Activated T-helper 17 cell treated with anti-CD3 and anti-CD28 coated beads, Interleukin-2, amount 50 U/mL, for 72 hours (primary cell): ENCODE measurements at regions not wholly inside any gene's neighbourhood (a gene's known extent, or its start where the extent isn't known, plus 50 kb on each side); places are given as distances from the start of the nearest gene placed in this dataset.

ENCODE experiments used
- ATAC-seq: fragments of 150-1000 bp; cut with Tn5 transposase; replicated peaks from 2 replicates; pipeline ENCODE4 v1.10.0; 2021; ENCODE audit warnings: mild to moderate bottlenecking, moderate library complexity
- H3K27ac Mint-ChIP-seq: one replicate; pipeline ENCODE4 v1.8.0; 2022; ENCODE audit warnings: mixed read lengths
- H3K27me3 Mint-ChIP-seq: one replicate; pipeline ENCODE4 v1.8.0; 2022; ENCODE audit warnings: mixed read lengths
- H3K36me3 Mint-ChIP-seq: one replicate; pipeline ENCODE4 v1.8.0; 2022; ENCODE audit warnings: low read depth, mild to moderate bottlenecking, mixed read lengths
- H3K4me1 Mint-ChIP-seq: one replicate; pipeline ENCODE4 v1.8.0; 2022; ENCODE audit warnings: mixed read lengths
- H3K4me3 Mint-ChIP-seq: one replicate; pipeline ENCODE4 v1.8.0; 2022; ENCODE audit warnings: mild to moderate bottlenecking, mixed read lengths
- H3K9me3 Mint-ChIP-seq: one replicate; pipeline ENCODE4 v1.8.0; 2022; ENCODE audit warnings: mixed read lengths

DNA sequence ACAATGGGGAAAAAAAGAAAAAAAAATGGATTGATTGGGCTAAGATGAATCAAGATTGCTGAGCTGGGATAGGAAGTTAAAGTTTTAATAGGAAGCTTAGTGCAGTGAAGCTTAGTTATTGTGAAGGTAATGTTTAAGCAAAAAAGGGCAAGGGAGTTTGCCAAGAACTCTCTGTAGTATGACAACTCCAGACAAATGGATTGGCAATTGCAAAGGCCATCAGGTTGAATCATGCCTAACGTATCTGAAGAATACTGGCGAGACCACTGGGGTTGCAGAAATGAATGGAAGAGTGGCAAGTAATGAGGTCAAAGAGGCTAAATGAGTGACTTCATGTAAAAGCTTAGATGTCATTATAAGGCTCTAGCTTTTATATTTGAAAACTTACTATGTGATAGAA is 1654.0 kb downstream of the PCDH7 start:
- Mint-ChIP-seq H3K27ac (no peak overlapping the region), H3K4me1 (no peaks in the 10 kb centered on the region), H3K4me3 (no peak overlapping the region), H3K9me3 (peaks cover 15% of the 10 kb centered on the region), H3K36me3 (no peaks in the 10 kb centered on the region), H3K27me3 (no peaks in the 10 kb centered on the region)
- ATAC-seq, result no peak

DNA sequence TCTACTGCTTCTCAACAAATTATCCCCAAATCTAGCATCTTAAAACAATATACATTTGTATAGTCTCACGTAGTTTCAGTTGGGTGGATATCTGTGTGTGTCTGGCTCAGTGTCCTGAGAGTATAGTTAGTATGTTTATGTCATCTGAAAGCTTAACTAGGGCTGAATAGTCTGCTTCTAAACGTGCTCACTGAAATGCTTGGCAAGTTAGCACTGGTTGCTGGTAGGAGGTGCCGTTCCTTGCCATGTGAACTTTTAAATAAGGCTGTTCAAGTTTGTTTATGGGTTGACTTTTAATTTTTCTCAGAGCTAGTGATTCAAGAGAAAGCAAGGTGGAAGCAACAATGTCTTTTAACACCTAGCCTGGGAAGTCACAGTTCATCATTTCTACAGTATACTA is 1673.6 kb downstream of the PCDH7 start:
- ATAC-seq, result no peak
- Mint-ChIP-seq H3K4me3 (no peak overlapping the region), H3K4me1 (no peaks in the 10 kb centered on the region), H3K36me3 (no peaks in the 10 kb centered on the region), H3K27me3 (no peaks in the 10 kb centered on the region), H3K27ac (no peak overlapping the region), H3K9me3 (no peaks in the 10 kb centered on the region)

DNA sequence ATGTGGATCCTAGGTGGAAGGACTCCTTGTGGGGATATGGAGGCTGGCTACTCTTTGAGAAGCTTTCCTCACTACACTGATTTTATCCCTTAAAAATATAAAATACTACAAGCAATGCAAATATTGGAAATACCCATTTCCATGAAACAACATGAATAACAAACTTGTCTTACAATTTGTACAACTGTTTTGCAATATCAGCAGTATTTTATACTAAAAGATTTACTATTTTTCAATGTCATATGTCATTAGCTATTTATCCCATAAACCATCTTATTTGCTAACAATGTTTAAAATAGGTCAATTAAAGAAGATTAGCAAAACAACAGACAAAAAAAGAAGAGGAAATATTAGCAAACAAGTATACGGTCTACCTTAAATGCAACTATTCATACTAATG is 1674.1 kb downstream of the PCDH7 start:
- Mint-ChIP-seq H3K36me3 (no peaks in the 10 kb centered on the region), H3K27ac (no peak overlapping the region), H3K27me3 (no peaks in the 10 kb centered on the region), H3K4me3 (no peak overlapping the region), H3K4me1 (no peaks in the 10 kb centered on the region), H3K9me3 (no peaks in the 10 kb centered on the region)
- ATAC-seq, result no peak

DNA sequence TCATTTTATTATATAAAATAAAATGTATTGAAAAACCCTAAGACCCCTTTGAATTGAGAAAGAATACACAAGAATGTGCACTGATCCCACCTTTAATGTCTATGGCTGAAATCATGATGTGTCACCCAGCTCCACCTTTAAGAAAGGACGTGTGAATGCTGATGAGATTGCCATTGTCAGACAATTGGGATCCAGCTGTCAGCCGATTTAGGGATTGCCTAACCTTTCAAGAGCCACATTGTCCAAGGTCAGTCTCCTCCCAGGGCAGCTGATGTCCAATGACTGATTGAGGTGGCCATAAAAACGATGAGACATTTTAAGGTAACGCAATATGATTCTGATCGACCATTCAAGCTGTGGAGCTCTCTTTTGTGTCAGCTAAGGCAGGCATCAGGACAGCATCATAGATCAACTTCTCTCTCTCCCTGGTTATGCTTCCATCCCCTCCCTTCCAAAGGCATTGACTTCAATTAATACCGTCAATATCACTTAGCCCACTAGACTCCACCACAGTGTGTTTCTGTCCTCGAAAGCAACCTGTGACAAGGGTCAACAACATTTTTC is 1676.4 kb downstream of the PCDH7 start:
- no peak for ATAC-seq
- Mint-ChIP-seq H3K9me3 (peaks cover 5% of the 10 kb centered on the region), H3K27ac (no peak overlapping the region), H3K36me3 (no peaks in the 10 kb centered on the region), H3K27me3 (no peaks in the 10 kb centered on the region), H3K4me3 (no peak overlapping the region), H3K4me1 (no peaks in the 10 kb centered on the region)

DNA sequence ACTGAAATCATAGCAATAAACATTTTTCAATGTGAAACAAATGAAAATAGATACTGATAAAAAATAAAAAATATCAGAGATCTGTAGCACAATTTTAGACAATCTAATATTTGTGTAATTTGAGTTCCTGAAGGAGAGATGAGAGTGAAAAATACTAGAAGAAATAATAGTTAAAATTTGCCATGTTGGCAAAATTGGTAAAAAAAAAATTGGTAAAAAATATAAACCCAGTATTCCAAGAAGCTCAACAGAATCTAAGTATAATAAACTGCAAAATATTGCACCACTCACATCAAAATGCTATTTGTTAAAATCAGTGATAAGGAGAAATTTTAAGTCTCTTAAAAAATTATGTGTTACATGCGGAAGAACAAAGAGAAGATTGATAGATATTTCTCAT is 1680.7 kb downstream of the PCDH7 start:
- peaks cover 5% of the 10 kb centered on the region for H3K9me3 Mint-ChIP-seq
- no peak for ATAC-seq
- no peak overlapping the region for H3K27ac Mint-ChIP-seq
- no peak overlapping the region for H3K4me3 Mint-ChIP-seq
- no peaks in the 10 kb centered on the region for H3K4me1 Mint-ChIP-seq
- no peaks in the 10 kb centered on the region for H3K36me3 Mint-ChIP-seq
- no peaks in the 10 kb centered on the region for H3K27me3 Mint-ChIP-seq

DNA sequence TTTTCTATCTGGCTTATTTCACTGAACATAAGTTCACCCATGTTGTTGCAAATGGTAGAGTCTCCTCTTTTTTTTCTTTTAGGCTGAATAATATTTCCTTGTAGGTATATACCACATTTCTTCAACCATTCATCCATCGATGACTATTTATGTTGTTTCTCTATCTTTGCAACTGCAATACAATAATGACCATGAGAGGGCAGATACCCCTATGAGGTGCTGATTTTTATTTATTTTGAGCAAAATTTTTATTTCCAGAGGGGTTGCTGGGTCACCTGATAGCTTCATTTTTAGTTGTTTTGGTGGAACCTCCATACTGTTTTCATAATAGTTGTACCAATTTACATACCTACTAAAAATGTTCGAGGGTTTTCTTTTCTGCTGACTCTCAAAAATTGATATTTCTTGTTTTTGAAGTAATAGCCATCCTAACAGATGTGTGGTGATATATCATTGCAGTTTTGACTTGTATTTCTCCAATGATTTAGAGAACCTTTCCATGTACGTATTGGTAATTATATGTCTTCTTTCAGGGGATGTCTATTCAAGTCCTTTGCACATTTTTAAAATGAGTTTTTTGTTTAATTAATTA is 1697.0 kb downstream of the PCDH7 start:
- Mint-ChIP-seq H3K36me3 (no peaks in the 10 kb centered on the region), H3K27me3 (no peaks in the 10 kb centered on the region), H3K27ac (no peak overlapping the region), H3K4me3 (no peak overlapping the region), H3K4me1 (no peaks in the 10 kb centered on the region), H3K9me3 (peaks cover 10% of the 10 kb centered on the region)
- no peak for ATAC-seq

DNA sequence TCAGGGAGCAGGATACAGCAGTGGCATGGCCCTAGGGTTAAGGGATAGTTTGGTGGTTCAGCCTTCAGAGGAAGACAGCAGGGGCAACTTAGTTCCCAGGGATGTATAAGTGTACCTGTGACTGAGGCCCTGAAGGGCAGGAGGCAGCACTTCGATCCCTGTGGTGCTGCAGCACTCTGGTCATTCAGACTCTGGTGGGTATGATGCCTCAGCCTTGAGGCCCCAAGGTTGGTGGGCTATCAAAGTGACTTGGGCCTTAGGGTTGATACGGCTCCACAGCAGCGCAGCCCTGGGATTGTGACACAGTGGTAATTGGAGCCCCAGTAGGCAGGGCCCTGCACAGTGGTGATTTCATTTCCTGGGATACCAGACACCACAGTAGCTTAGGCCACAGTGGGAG is 1703.1 kb downstream of the PCDH7 start:
- Mint-ChIP-seq H3K4me1 (no peaks in the 10 kb centered on the region), H3K27me3 (no peaks in the 10 kb centered on the region), H3K9me3 (peaks cover 35% of the 10 kb centered on the region), H3K36me3 (no peaks in the 10 kb centered on the region), H3K27ac (no peak overlapping the region), H3K4me3 (no peak overlapping the region)
- ATAC-seq, result no peak

DNA sequence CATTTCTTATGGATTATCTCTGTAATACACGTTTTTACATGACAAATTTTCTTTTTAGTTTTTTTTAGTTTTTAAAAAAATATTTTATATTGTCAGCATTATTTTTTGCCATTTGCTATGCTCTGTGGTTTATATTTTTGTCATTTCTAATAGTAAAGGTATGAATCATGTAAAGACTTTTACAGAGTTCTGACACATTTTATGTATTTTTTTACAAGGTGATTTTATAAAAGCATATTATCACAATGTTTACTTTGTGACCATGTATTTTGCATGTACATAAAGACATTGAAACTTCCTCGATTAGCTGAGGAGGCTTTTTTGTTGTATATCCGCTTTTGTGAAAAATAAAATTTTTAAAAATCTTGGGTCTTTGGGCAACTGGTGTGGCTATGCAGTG is 1705.1 kb downstream of the PCDH7 start:
- Mint-ChIP-seq H3K27ac (no peak overlapping the region), H3K4me1 (no peaks in the 10 kb centered on the region), H3K9me3 (peaks cover 33% of the 10 kb centered on the region), H3K27me3 (no peaks in the 10 kb centered on the region), H3K4me3 (no peak overlapping the region), H3K36me3 (no peaks in the 10 kb centered on the region)
- ATAC-seq, result no peak

DNA sequence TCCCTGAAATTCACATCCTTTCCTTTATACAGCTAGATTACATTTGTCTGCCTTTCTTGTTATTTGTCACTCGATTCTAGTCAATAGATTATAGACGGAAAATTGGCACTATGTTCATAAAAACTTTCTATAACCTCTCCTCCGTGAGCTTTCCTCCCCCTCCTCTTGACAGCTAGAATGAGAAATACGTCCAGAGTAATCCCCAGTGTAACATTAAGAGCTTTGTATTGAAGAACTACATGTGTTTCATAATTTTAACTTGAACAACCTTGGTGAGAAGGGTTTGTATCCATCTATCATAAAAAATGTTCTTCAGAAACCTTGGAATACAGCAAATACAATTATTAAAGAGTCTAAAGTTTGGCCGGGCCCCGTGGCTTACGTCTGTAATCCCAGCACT is 1707.4 kb downstream of the PCDH7 start:
- no peak for ATAC-seq
- Mint-ChIP-seq H3K4me3 (no peak overlapping the region), H3K27me3 (no peaks in the 10 kb centered on the region), H3K9me3 (peaks cover 27% of the 10 kb centered on the region), H3K4me1 (no peaks in the 10 kb centered on the region), H3K36me3 (no peaks in the 10 kb centered on the region), H3K27ac (no peak overlapping the region)

DNA sequence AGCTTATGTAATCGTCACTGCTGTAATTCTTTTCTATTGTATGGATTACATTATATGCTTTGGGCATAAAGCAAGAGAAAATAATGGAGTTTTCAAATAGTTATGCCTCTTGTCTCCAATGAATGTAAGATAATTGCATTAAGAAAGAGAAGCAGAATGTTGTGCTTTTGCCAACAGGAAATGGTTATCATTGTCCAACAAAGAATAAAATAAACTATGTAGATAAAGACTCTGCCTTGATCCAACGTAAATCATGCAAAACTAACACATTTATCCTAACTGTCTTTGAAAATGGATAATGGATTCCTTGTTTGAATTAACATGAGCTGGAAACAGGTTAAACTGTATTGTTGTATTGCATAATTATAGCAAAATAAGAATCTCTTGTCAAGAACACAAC is 1709.0 kb downstream of the PCDH7 start:
- Mint-ChIP-seq H3K27me3 (no peaks in the 10 kb centered on the region), H3K27ac (no peak overlapping the region), H3K36me3 (no peaks in the 10 kb centered on the region), H3K4me1 (no peaks in the 10 kb centered on the region), H3K9me3 (peaks cover 32% of the 10 kb centered on the region), H3K4me3 (no peak overlapping the region)
- ATAC-seq, result no peak

DNA sequence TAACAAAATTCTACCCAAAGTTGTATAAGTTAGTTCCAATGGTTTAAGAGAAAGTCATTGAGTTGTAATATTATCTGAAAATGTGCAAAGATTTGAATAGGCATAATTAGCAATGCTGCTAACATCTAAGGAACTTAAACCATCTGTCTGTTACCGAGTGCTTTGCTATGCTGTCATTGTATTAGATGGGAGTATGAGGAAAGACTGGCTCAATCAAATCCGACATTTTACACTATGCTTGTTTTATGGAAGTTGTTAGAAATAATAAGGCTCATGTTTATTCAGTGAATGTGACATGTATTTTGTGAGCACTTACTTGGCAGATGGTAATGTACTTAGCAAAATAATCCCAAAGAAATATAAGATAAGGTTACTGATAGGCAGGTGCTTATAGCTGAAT is 1715.1 kb downstream of the PCDH7 start:
- no peak overlapping the region for H3K27ac Mint-ChIP-seq
- H3K27me3 Mint-ChIP-seq, result no peaks in the 10 kb centered on the region
- no peaks in the 10 kb centered on the region for H3K36me3 Mint-ChIP-seq
- no peak overlapping the region for H3K4me3 Mint-ChIP-seq
- no peaks in the 10 kb centered on the region for H3K4me1 Mint-ChIP-seq
- H3K9me3 Mint-ChIP-seq, result peaks cover 19% of the 10 kb centered on the region
- no peak for ATAC-seq

DNA sequence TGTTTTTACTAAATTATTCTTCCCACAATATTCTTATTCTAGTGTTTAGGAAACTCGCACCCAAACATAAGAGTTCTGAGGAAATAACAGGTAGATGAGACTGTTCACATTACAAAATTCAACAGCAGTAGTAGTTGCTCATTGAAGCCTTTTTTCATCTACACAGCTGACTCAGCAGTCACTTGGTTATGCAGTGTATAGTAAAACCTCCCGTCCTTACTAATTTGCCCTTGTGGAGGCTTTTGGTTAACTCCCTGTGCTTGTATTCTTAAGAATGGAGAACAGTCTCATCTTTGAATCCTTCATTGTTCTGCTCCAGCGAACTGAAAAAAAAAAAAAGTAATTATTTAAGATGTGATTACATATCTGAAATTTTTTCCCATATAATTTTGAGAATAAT is 1716.6 kb downstream of the PCDH7 start:
- no peak overlapping the region for H3K4me3 Mint-ChIP-seq
- H3K27ac Mint-ChIP-seq, result no peak overlapping the region
- H3K27me3 Mint-ChIP-seq, result no peaks in the 10 kb centered on the region
- H3K36me3 Mint-ChIP-seq, result no peaks in the 10 kb centered on the region
- ATAC-seq, result no peak
- peaks cover 19% of the 10 kb centered on the region for H3K9me3 Mint-ChIP-seq
- H3K4me1 Mint-ChIP-seq, result no peaks in the 10 kb centered on the region

DNA sequence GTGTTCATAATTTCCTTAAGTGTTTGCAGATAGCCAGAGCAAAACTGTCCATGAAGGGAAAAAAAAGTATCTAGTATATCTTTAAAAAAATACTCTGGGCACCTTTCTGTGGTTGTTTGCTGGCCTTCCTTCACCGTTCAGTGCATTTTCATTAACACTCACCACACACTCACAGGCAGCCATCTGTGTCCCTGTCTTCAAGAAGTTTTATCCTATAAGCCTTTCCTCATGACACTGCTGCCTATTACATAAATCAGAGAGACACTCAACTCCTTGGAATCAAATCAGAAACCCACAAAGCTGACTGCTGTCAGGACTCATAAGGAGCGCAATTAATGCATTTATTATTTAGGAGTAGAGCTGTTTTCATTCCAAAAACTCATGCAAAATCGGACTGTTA is 1720.2 kb downstream of the PCDH7 start:
- Mint-ChIP-seq H3K9me3 (peaks cover 21% of the 10 kb centered on the region), H3K36me3 (no peaks in the 10 kb centered on the region), H3K27ac (no peak overlapping the region), H3K4me1 (no peaks in the 10 kb centered on the region), H3K4me3 (no peak overlapping the region), H3K27me3 (no peaks in the 10 kb centered on the region)
- ATAC-seq, result no peak

DNA sequence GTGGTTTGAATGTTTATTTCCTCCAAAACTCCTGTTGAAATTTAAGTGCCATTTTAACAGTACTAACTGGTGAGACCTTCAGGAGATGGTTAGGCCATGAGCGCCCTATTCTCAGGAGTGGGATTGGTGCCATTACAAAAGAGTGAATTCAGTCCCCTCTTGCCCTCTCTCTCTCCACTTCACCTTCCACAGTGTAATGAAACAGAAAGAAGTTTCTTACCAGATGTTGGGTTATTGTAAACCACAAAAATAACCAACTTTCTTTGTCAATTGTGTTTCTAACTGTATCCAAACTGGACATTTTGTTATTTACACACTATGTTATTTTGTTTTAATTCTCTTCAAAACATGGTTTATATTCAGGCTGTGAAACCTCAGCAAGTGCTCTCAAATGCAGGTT is 1734.3 kb downstream of the PCDH7 start:
- no peaks in the 10 kb centered on the region for H3K27me3 Mint-ChIP-seq
- no peaks in the 10 kb centered on the region for H3K36me3 Mint-ChIP-seq
- no peak overlapping the region for H3K27ac Mint-ChIP-seq
- no peaks in the 10 kb centered on the region for H3K4me1 Mint-ChIP-seq
- ATAC-seq, result no peak
- H3K4me3 Mint-ChIP-seq, result no peak overlapping the region
- H3K9me3 Mint-ChIP-seq, result peaks cover 17% of the 10 kb centered on the region

DNA sequence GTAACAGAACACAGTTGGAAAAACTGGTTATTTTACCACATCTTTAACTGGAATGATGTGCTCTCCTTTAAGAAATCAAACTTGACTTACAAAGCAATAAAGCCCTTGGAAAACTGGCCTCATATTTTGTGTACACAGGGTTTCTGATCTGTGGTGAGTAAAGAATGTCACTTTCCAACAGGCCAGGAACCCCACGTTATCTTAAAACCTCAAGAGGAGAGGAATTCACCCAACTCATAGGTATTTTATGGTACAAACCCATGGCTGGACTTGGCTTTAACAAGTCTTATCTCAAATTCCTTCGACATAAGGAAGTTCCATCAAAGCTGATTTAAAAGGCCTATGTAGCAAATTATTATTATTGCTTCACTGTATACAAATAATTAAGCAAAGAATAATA is 1735.1 kb downstream of the PCDH7 start:
- H3K27ac Mint-ChIP-seq, result no peak overlapping the region

DNA sequence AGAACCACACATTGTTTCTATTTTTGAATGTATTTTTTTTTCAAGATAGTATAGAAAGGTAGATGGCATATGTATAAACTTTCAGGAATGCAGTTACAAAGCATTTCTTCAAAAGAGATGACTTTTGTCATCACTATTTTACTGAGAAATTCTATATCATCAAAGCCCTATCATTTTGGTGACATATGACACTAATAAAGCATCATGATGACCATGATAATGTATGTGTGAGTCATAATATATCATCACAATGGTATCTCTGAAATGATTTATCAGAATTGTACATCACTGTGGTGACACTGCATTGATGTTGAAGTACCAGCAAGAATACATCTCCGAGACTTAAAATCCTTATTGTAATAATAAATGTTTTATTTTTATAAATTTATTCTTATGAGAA is 1740.8 kb downstream of the PCDH7 start:
- no peaks in the 10 kb centered on the region for H3K36me3 Mint-ChIP-seq
- H3K27me3 Mint-ChIP-seq, result no peaks in the 10 kb centered on the region
- peaks cover 10% of the 10 kb centered on the region for H3K9me3 Mint-ChIP-seq
- H3K27ac Mint-ChIP-seq, result no peak overlapping the region
- ATAC-seq, result no peak
- H3K4me1 Mint-ChIP-seq, result no peaks in the 10 kb centered on the region
- no peak overlapping the region for H3K4me3 Mint-ChIP-seq

More for the DNA sequence above, 1735.1 kb downstream of the PCDH7 start:
- Mint-ChIP-seq H3K9me3 (peaks cover 16% of the 10 kb centered on the region), H3K36me3 (no peaks in the 10 kb centered on the region), H3K4me1 (no peaks in the 10 kb centered on the region), H3K4me3 (no peak overlapping the region), H3K27me3 (no peaks in the 10 kb centered on the region)
- no peak for ATAC-seq
